Astrocyte (in vitro differentiated cells and primary cell): ENCODE measurements at regions not wholly inside any gene's neighbourhood (a gene's known extent, or its start where the extent isn't known, plus 50 kb on each side); places are given as distances from the start of the nearest gene placed in this dataset.

Experiments used
- DNase-seq: peaks from one replicate; pipeline ENCODE4 v3.0.0-alpha.2; 2010; ENCODE audit warnings: low read depth
- FAIRE-seq: peaks from 2 replicates; lab custom pipeline; 2011; peaks lifted over from hg19 to GRCh38; lab: Jason Lieb, UNC
- H2AFZ ChIP-seq: 2 replicates; pipeline ENCODE4 v1.6.0; 2012; ENCODE audit warnings: low read depth, low read length, inconsistent platforms
- H3K27ac ChIP-seq: 2 replicates; pipeline ENCODE4 v1.5.1; 2011; ENCODE audit warnings: low read depth, low read length, inconsistent platforms
- H3K27me3 ChIP-seq: 2 replicates; pipeline ENCODE4 v1.6.0; 2011; ENCODE audit warnings: low read length, inconsistent platforms; ENCODE audit not compliant: insufficient read depth
- H3K36me3 ChIP-seq: 2 replicates; pipeline ENCODE4 v1.5.1; 2011; ENCODE audit warnings: low read length, inconsistent platforms; ENCODE audit not compliant: insufficient read depth
- H3K4me1 ChIP-seq: 2 replicates; pipeline ENCODE4 v1.5.1; 2011; ENCODE audit warnings: low read length, inconsistent platforms; ENCODE audit not compliant: insufficient read depth
- H3K4me2 ChIP-seq: 2 replicates; pipeline ENCODE4 v1.6.0; 2012; ENCODE audit warnings: low read length, inconsistent platforms
- H3K4me3 ChIP-seq: 2 replicates; pipeline ENCODE4 v1.5.1; 2011; ENCODE audit warnings: low read depth, mild to moderate bottlenecking, low read length, inconsistent platforms; ENCODE audit not compliant: insufficient read depth
- H3K79me2 ChIP-seq: 2 replicates; pipeline ENCODE4 v1.6.0; 2012; ENCODE audit warnings: mild to moderate bottlenecking, low read length, inconsistent platforms; ENCODE audit not compliant: insufficient read depth
- H3K9ac ChIP-seq: 2 replicates; pipeline ENCODE4 v1.6.0; 2012; ENCODE audit warnings: mild to moderate bottlenecking, low read length, inconsistent platforms
- H3K9me3 ChIP-seq: 2 replicates; pipeline ENCODE4 v1.5.1; 2012; ENCODE audit warnings: low read depth, mild to moderate bottlenecking, low read length, inconsistent platforms; ENCODE audit not compliant: insufficient read depth
- H4K20me1 ChIP-seq: 2 replicates; pipeline ENCODE4 v1.6.0; 2012; ENCODE audit warnings: low read length, inconsistent platforms; ENCODE audit not compliant: insufficient read depth
- H3K27ac Mint-ChIP-seq: one replicate; pipeline ENCODE4 v1.8.0; 2021; ENCODE audit warnings: mild to moderate bottlenecking, mixed read lengths; ENCODE audit not compliant: unreplicated experiment
- H3K27me3 Mint-ChIP-seq: one replicate; pipeline ENCODE4 v1.8.0; 2021; ENCODE audit warnings: low read depth, mixed read lengths; ENCODE audit not compliant: unreplicated experiment
- H3K36me3 Mint-ChIP-seq: one replicate; pipeline ENCODE4 v1.8.0; 2021; ENCODE audit warnings: low read depth, mixed read lengths; ENCODE audit not compliant: unreplicated experiment
- H3K4me1 Mint-ChIP-seq: one replicate; pipeline ENCODE4 v1.8.0; 2021; ENCODE audit warnings: low read depth, mixed read lengths; ENCODE audit not compliant: unreplicated experiment
- H3K4me3 Mint-ChIP-seq: one replicate; pipeline ENCODE4 v1.8.0; 2021; ENCODE audit warnings: mild to moderate bottlenecking, moderate library complexity, mixed read lengths; ENCODE audit not compliant: unreplicated experiment
- H3K9me3 Mint-ChIP-seq: one replicate; pipeline ENCODE4 v1.8.0; 2021; ENCODE audit warnings: mild to moderate bottlenecking, mixed read lengths; ENCODE audit not compliant: unreplicated experiment
- CTCF ChIP-seq: IDR thresholded peaks from 2 replicates; pipeline ENCODE4 v1.5.1; 2011; ENCODE audit warnings: low read depth, mild to moderate bottlenecking, inconsistent platforms, low read length, moderate library complexity; ENCODE audit not compliant: insufficient read depth
- EZH2 ChIP-seq: IDR thresholded peaks from 2 replicates; pipeline ENCODE4 v1.6.1; 2012; ENCODE audit warnings: mild to moderate bottlenecking, low read length, inconsistent platforms; ENCODE audit not compliant: insufficient read depth

DNA sequence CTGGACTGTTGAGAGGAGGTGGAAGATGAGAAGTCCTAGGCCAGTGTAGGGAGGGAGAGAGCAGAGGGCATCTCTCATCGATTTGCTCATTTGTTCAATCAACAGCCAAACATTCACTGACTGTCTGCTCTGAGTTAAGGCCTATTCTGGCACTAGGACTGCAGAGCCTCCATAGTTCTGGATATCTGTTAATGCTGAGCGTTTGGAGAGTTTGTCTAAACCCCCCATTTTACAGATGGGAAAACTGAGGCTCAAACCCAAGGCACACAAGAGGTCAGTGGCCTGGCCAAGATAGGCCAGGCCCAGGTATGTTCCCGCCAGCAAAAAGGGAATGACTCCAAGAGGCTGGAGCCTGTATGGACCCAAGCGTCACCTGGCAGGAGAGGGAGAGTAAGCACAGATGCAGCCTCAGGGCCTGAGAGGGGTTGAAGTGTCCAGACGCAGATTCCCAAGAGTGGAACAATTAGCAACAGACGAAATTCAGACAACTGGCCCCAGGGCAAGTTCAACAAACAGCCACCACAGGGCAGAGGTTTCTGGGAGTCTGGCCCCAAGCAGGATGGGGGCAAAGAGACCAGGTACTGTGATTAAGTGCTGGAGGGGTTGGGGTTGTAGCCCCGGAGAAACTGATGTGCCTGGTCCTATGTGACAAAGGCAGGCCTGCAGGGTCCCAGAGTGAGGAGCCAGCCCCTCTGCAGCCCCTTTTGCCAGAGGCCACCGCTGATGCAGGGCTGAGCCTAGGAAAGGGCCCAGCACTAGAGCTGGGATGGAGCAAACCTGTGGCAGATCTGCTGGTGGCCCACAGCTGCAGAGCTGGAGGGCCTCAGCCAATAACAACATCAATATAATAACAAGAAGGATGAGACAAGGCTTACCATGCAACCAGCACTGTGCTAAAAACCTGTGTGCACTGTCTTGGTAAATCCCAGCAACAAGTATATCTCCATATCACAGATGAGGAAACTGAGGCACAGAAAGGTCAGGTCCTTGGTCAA, 245.1 kb upstream of the TLE3 start:
- DNase-seq (no peak), FAIRE-seq (no peak)
- H3K36me3 Mint-ChIP-seq = no peaks in the 10 kb centered on the region
- Histone ChIP-seq H4K20me1 (no peaks in the 10 kb centered on the region), H3K9me3 (no peaks in the 10 kb centered on the region), H3K9ac (no peak overlapping the region), H3K36me3 (no peaks in the 10 kb centered on the region), H2AFZ (no peak overlapping the region), H3K4me3 (no peak overlapping the region), H3K4me2 (no peak overlapping the region), H3K27me3 (peaks cover 14% of the 10 kb centered on the region), H3K79me2 (no peaks in the 10 kb centered on the region), H3K27ac (no peak overlapping the region), H3K4me1 (peaks cover 6% of the 10 kb centered on the region)
- TF ChIP-seq EZH2 (no peak), CTCF (no peak)
- H3K9me3 Mint-ChIP-seq = peaks cover 3% of the 10 kb centered on the region
- H3K27me3 Mint-ChIP-seq = peaks cover 38% of the 10 kb centered on the region
- H3K4me3 Mint-ChIP-seq = no peak overlapping the region
- H3K4me1 Mint-ChIP-seq = peaks cover 12% of the 10 kb centered on the region
- H3K27ac Mint-ChIP-seq = no peak overlapping the region

DNA sequence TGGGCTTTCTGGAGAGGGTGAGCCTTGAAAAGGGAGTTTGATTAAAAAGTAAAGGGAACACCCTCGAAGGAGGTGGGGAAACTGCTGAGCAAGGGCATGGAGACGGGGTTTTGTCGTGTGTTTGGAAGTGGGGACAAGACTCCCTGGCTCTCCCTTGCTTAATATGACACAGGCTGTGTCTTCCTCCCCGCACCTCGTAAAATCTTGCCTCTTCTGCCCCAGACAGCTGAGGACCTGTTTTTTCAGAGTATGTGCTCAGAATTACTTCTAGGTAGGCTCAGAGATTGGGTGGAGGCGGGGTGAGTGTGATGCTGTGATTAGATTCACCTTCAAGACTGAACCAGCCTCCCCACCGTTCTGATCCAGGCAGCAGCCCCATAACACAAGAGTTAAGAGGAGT, 244.4 kb upstream of the TLE3 start:
- peaks cover 12% of the 10 kb centered on the region for H3K4me1 Mint-ChIP-seq
- Histone ChIP-seq H3K4me3 (no peak overlapping the region), H3K4me1 (peaks cover 6% of the 10 kb centered on the region), H3K79me2 (no peaks in the 10 kb centered on the region), H4K20me1 (no peaks in the 10 kb centered on the region), H3K4me2 (no peak overlapping the region), H3K36me3 (no peaks in the 10 kb centered on the region), H3K27me3 (peaks cover 14% of the 10 kb centered on the region), H3K9me3 (no peaks in the 10 kb centered on the region), H3K9ac (no peak overlapping the region), H2AFZ (no peak overlapping the region), H3K27ac (no peak overlapping the region)
- TF ChIP-seq CTCF = no peak
- no peak for TF ChIP-seq EZH2
- H3K27me3 Mint-ChIP-seq = peaks cover 34% of the 10 kb centered on the region
- no peak for FAIRE-seq
- no peak overlapping the region for H3K4me3 Mint-ChIP-seq
- H3K36me3 Mint-ChIP-seq = no peaks in the 10 kb centered on the region
- DNase-seq = no peak
- no peak overlapping the region for H3K27ac Mint-ChIP-seq
- peaks cover 3% of the 10 kb centered on the region for H3K9me3 Mint-ChIP-seq

- H3K9me3 ChIP-seq = no peaks in the 10 kb centered on the region
- H3K27ac ChIP-seq = no peak overlapping the region
- H3K4me2 ChIP-seq = no peak overlapping the region
- peaks cover 12% of the 10 kb centered on the region for H3K4me1 Mint-ChIP-seq
- no peak overlapping the region for H2AFZ ChIP-seq
- FAIRE-seq = no peak
- H3K27me3 Mint-ChIP-seq = peaks cover 34% of the 10 kb centered on the region
- no peaks in the 10 kb centered on the region for H4K20me1 ChIP-seq
- no peaks in the 10 kb centered on the region for H3K36me3 ChIP-seq
- peaks cover 16% of the 10 kb centered on the region for H3K27me3 ChIP-seq
- H3K79me2 ChIP-seq = no peaks in the 10 kb centered on the region
- H3K4me3 Mint-ChIP-seq = no peak overlapping the region
- peaks cover 7% of the 10 kb centered on the region for H3K9me3 Mint-ChIP-seq
- peaks cover 6% of the 10 kb centered on the region for H3K4me1 ChIP-seq
- DNase-seq = no peak
- H3K36me3 Mint-ChIP-seq = no peaks in the 10 kb centered on the region
- H3K27ac Mint-ChIP-seq = no peak overlapping the region
- H3K9ac ChIP-seq = no peak overlapping the region
- H3K4me3 ChIP-seq = no peak overlapping the region
- no peak for TF ChIP-seq CTCF
Observed at GRCh38 chr15:70341566-70341965, 243.8 kb upstream of the TLE3 start.
